ENCODE measurements at regions not wholly inside any gene's neighbourhood (a gene's known extent, or its start where the extent isn't known, plus 50 kb on each side); places are given as distances from the start of the nearest gene placed in this dataset.

- TF ChIP-seq, protein P1, sequence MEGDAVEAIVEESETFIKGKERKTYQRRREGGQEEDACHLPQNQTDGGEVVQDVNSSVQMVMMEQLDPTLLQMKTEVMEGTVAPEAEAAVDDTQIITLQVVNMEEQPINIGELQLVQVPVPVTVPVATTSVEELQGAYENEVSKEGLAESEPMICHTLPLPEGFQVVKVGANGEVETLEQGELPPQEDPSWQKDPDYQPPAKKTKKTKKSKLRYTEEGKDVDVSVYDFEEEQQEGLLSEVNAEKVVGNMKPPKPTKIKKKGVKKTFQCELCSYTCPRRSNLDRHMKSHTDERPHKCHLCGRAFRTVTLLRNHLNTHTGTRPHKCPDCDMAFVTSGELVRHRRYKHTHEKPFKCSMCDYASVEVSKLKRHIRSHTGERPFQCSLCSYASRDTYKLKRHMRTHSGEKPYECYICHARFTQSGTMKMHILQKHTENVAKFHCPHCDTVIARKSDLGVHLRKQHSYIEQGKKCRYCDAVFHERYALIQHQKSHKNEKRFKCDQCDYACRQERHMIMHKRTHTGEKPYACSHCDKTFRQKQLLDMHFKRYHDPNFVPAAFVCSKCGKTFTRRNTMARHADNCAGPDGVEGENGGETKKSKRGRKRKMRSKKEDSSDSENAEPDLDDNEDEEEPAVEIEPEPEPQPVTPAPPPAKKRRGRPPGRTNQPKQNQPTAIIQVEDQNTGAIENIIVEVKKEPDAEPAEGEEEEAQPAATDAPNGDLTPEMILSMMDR (IDR thresholded peaks at IDR 0.05; ENCODE audit: borderline replicate concordance, control extremely low read depth, extremely low read depth, insufficient read depth, missing control alignments), result no peak
- no peak for DNase-seq (ENCODE audit: low spot score)
- in situ Hi-C loops (cut with MboI; ENCODE audit: low sequenced_read_pairs, unreplicated experiment), result loop anchor here (25.0 kb wide), 1 partner anchor 418 kb away; the partner anchor contains the start of gene SPZ1
Measured at GRCh38 chr5:79893976-79894375, 97.1 kb downstream of the MTX3 start.

DNA sequence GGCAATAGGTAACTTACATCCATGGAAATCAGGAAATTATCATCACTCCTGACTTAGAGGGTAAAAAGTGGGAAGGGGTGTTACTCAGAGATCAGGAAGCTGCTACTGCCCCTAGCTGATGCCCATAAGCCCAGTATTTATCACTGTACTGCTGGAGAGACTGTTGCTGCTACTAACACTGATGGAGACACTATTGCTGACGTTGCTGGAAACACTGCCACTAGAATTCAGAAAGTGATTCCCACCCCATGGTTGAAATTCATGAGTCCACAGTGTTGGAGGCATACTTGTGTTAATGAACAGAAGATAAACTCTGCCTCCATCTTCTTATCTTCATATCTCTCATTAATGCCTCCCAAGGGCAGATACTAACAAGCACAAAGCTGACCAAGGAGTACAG lies 97.6 kb downstream of the MTX3 start:
- in situ Hi-C loops (cut with MboI; ENCODE audit: low sequenced_read_pairs, unreplicated experiment), result loop anchor here (25.0 kb wide), 1 partner anchor 419 kb away; the partner anchor contains the start of gene SPZ1
- DNase-seq (ENCODE audit: low spot score), result no peak
- TF ChIP-seq, protein P1 (IDR thresholded peaks at IDR 0.05; ENCODE audit: borderline replicate concordance, control extremely low read depth, extremely low read depth, insufficient read depth, missing control alignments), result no peak

GRCh38 chr5:79890930-79891249 lies 100.2 kb downstream of the MTX3 start:
- in situ Hi-C loops (cut with MboI; ENCODE audit: low sequenced_read_pairs, unreplicated experiment), result loop anchor here (25.0 kb wide), 1 partner anchor 421 kb away; the partner anchor contains the start of gene SPZ1
- TF ChIP-seq, protein P1 (IDR thresholded peaks at IDR 0.05; ENCODE audit: borderline replicate concordance, control extremely low read depth, extremely low read depth, insufficient read depth, missing control alignments), result no peak
- no peak for DNase-seq (ENCODE audit: low spot score)

DNA sequence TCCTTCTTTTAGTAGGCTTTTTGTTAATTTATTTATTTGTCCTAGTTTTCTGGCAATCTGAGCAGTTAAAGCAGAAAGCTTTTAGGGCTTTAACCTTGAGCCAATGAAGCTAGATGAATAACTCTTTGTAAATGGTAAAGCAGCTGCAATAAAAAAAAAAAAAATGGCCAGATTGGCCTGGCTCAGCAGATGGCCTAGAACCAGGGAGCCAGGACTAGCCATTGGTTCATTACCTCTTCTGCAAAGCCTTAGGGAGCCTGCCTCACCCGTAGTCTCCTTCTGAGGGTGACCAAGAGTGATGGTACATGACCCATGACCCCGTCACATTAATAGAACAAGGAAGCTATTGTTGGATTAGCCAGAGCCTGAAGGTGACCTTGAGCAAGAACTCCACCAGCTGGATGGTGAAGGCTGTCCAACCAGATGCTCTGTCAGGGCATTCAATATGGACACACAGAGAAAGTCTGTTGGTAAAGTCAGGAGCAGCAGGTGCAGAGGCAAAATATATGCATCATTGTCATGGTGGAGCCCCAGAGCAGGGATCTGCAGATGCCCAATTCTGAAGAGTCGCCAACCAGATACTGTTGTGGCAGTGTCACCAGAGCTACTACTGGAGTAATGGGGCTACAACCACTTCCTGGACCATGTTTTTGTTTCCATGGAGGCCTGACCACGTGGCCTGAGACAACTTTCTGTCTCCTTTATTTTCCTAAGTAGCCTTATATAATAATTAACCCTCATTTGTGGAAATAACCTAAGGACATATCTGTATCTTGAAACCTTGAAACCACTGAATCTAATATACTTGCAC lies 100.7 kb downstream of the MTX3 start:
- in situ Hi-C loops (cut with MboI; ENCODE audit: low sequenced_read_pairs, unreplicated experiment), result loop anchor here (25.0 kb wide), 1 partner anchor 422 kb away; the partner anchor contains the start of gene SPZ1
- DNase-seq (ENCODE audit: low spot score), result no peak
- TF ChIP-seq, protein P1 (IDR thresholded peaks at IDR 0.05; ENCODE audit: borderline replicate concordance, control extremely low read depth, extremely low read depth, insufficient read depth, missing control alignments), result no peak

DNA sequence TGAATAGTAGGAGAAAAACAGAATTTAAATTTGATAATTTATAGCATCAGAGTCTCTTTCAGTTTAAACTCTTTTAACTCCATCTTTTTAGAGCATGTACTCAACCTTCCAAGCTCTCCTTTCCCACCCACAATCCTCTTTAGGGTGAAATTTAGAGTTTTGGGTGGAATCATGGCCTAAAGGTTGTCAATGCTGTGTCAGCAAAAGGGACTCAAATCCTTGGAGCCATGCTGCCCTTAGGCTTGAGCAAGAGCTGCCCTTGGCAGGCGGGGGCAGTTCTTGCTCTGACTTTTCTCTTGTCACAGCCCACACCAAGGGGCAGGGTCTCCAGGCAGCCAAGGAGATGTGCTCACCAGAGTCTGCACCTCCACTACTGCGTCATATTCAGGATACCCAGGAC lies 102.4 kb downstream of the MTX3 start:
- in situ Hi-C loops (cut with MboI; ENCODE audit: low sequenced_read_pairs, unreplicated experiment), result loop anchor here (25.0 kb wide), 1 partner anchor 424 kb away; the partner anchor contains the start of gene SPZ1

DNA sequence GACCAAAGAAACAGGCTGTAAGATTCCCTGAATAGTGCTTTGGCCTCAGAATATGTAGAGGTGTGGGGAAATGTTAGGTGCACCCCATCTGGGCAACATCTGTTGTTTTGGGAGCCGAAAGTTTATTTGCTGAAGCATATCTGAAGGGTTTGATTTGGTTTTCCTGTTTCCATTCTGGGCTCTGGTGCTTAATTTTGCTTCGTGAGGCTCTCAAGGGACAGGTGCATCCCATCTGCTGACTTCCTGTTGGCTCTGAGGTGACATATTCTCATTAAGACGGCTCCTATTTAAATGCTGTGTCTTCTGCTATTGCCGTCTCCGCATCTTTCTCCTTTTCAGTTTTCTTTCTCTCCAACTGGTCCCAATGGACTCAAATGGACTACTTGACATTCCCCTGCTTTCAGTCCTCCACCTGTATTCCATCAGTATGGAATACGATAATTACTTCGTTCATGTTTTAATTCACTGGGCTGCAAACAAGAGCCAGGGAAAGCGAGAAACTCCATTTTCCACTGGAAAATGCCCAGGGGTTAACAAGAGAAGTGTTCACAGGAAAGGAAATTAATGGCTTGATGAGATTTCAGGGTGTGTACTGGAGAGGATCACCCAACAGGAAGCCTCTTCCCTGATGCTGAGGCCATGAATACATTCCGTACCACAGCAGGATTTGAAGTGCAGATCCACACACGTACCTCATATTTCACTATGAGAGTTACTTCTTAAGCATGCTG lies 104.0 kb downstream of the MTX3 start:
- DNase-seq (ENCODE audit: low spot score), result no peak
- in situ Hi-C loops (cut with MboI; ENCODE audit: low sequenced_read_pairs, unreplicated experiment), result loop anchor here (25.0 kb wide), 1 partner anchor 425 kb away; the partner anchor contains the start of gene SPZ1
- TF ChIP-seq, protein P1 (IDR thresholded peaks at IDR 0.05; ENCODE audit: borderline replicate concordance, control extremely low read depth, extremely low read depth, insufficient read depth, missing control alignments), result no peak

More for the DNA sequence above, 102.4 kb downstream of the MTX3 start:
- TF ChIP-seq, protein P1 (IDR thresholded peaks at IDR 0.05; ENCODE audit: borderline replicate concordance, control extremely low read depth, extremely low read depth, insufficient read depth, missing control alignments), result no peak
- DNase-seq (ENCODE audit: low spot score), result no peak
